ENCODE measurements at regions not wholly inside any gene's neighbourhood (a gene's known extent, or its start where the extent isn't known, plus 50 kb on each side); places are given as distances from the start of the nearest gene placed in this dataset.

DNA sequence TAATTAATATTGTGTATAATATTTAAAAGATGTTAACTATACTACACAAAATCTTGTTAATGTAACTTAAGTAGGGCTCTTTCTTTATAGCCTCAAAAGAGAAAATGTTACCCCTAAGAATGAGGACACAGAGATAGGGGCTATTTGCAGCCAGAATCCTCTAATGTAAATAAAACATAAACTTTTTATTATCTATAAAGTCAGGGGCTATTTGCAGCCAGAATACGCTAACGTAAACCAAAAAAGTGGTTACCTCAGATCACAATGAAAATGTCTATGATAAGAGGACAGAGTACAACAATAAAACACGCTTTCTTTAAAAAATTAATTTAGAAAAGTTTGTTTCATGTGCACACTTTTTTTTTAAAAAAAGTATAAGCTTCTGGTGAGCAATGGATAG, 229.9 kb upstream of the PITX2 start:
- Histone ChIP-seq H3K27ac (ENCODE audit: low read depth, low read length) (no peak overlapping the region), H3K4me3 (ENCODE audit: low read depth in 1 of 2, low read length in 2 of 2) (no peak overlapping the region), H3K9me3 (ENCODE audit: control insufficient read depth in 1 of 2, low read length in 2 of 2) (no peaks in the 10 kb centered on the region), H3K4me1 (ENCODE audit: control insufficient read depth in 1 of 2, insufficient read depth in 2 of 2, low read length in 2 of 2) (no peaks in the 10 kb centered on the region), H3K36me3 (ENCODE audit: control insufficient read depth in 1 of 2, insufficient read depth in 2 of 2, low read length in 2 of 2) (no peaks in the 10 kb centered on the region), H3K9ac (ENCODE audit: low read depth in 1 of 2, low read length in 2 of 2) (no peak overlapping the region), H3K27me3 (ENCODE audit: control insufficient read depth in 1 of 2, insufficient read depth in 2 of 2, low read length in 2 of 2) (peaks cover 6 to 15% of the 10 kb centered on the region in 2 donors)

DNA sequence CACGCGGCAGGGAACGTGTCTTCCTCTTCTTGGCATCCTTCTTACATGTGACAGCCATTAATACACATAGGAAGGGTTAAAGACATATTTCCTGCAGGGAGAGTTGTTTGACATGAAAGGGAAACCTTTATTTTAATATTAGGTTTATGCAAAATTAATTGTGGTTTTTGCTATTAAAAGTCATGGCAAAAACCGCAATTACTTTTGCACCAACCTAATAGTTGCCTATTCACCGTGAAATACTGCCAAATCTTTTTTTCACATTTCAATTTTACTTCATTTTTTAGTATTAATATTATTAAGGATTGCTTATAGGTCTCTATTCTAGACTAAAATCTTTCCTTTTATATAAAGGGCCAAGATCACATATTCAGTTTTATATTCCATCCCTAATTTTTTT, 230.4 kb upstream of the PITX2 start:
- no peak overlapping the region for H3K9ac ChIP-seq (ENCODE audit: low read depth in 1 of 2, low read length in 2 of 2)
- no peak overlapping the region for H3K27ac ChIP-seq (ENCODE audit: low read depth, low read length)
- peaks cover 6 to 15% of the 10 kb centered on the region in 2 donors for H3K27me3 ChIP-seq (ENCODE audit: control insufficient read depth in 1 of 2, insufficient read depth in 2 of 2, low read length in 2 of 2)
- H3K4me3 ChIP-seq (ENCODE audit: low read depth in 1 of 2, low read length in 2 of 2), result no peak overlapping the region
- H3K4me1 ChIP-seq (ENCODE audit: control insufficient read depth in 1 of 2, insufficient read depth in 2 of 2, low read length in 2 of 2), result no peaks in the 10 kb centered on the region
- no peaks in the 10 kb centered on the region for H3K9me3 ChIP-seq (ENCODE audit: control insufficient read depth in 1 of 2, low read length in 2 of 2)
- H3K36me3 ChIP-seq (ENCODE audit: control insufficient read depth in 1 of 2, insufficient read depth in 2 of 2, low read length in 2 of 2), result no peaks in the 10 kb centered on the region

DNA sequence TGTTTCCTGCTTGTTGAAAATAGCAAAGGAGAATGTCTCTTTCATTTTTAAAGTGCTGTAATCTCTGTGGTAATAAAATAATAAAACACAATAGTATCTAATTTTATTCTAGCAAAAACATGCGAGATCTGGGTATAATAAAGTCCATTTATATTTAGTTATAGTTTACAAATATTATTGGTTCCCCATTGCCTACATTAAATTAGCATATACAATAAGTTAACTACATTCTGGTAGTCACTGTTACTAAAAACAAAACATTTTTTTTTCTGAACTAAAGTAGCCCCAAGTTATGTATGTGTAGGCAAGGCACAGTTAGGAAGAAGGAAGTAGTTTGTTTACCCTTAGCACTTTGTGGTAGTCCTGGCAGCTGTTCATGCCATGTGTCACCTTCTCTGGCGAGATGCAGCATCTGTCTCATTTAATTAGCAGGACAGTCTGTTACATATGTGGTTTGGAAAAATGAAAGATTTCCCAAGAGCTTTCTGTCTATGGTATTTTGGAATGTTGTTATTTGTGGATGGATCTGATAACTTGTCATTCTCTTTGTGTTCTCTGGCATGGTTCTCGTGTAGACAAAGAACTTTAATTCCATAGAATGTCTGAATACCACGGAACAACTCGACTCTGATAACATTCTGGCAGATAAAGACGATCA, 231.3 kb upstream of the PITX2 start:
- no peaks in the 10 kb centered on the region for H3K9me3 ChIP-seq (ENCODE audit: control insufficient read depth in 1 of 2, low read length in 2 of 2)
- no peak overlapping the region for H3K4me3 ChIP-seq (ENCODE audit: low read depth in 1 of 2, low read length in 2 of 2)
- no peaks in the 10 kb centered on the region for H3K36me3 ChIP-seq (ENCODE audit: control insufficient read depth in 1 of 2, insufficient read depth in 2 of 2, low read length in 2 of 2)
- no peak overlapping the region for H3K27ac ChIP-seq (ENCODE audit: low read depth, low read length)
- H3K4me1 ChIP-seq (ENCODE audit: control insufficient read depth in 1 of 2, insufficient read depth in 2 of 2, low read length in 2 of 2), result no peaks in the 10 kb centered on the region
- no peak overlapping the region for H3K9ac ChIP-seq (ENCODE audit: low read depth in 1 of 2, low read length in 2 of 2)
- H3K27me3 ChIP-seq (ENCODE audit: control insufficient read depth in 1 of 2, insufficient read depth in 2 of 2, low read length in 2 of 2), result peaks cover 6 to 15% of the 10 kb centered on the region in 2 donors

DNA sequence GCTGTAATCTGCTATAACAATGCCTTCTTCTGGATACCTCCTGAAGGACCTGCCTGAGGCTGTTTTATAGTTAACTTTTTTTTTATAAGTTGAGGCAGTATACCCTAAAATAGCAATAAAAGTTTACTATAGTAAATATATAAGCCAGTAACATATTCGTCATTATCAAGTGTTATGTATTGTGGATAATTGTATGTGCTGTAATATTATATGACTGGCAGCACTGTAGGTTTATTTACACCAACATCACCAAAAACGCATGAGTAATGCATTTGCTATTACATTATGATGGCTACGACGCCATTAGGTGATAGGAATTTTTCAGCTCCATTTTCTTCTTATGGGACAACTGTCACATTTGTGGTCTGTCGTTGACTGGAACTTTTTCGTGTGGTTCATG, 237.2 kb upstream of the PITX2 start:
- no peak overlapping the region for H3K4me3 ChIP-seq (ENCODE audit: low read depth in 1 of 2, low read length in 2 of 2)
- no peak overlapping the region for H3K9ac ChIP-seq (ENCODE audit: low read depth in 1 of 2, low read length in 2 of 2)
- no peaks in the 10 kb centered on the region for H3K36me3 ChIP-seq (ENCODE audit: control insufficient read depth in 1 of 2, insufficient read depth in 2 of 2, low read length in 2 of 2)

DNA sequence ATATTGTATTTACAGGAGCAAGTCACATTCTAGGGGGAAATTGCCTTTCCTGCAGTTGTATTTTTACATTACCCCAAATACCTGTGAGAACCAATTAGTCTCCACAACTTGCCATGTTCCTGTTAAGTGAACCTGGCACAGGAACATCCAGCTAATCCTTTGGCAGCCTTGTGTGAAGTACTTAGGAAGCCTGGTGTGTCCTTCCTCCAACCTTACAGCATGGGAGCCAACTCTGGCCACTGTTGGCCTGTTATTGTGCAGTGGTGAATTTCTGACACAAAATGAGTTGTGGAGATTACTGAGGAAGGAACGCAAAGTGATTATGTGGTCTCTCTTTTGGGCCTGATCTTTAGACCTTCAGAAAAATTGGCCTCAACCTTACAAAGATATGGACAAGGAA, 238.0 kb upstream of the PITX2 start:
- H3K9ac ChIP-seq (ENCODE audit: low read depth in 1 of 2, low read length in 2 of 2), result no peak overlapping the region
- no peaks in the 10 kb centered on the region for H3K36me3 ChIP-seq (ENCODE audit: control insufficient read depth in 1 of 2, insufficient read depth in 2 of 2, low read length in 2 of 2)
- H3K4me3 ChIP-seq (ENCODE audit: low read depth in 1 of 2, low read length in 2 of 2), result no peak overlapping the region
- H3K4me1 ChIP-seq (ENCODE audit: control insufficient read depth in 1 of 2, insufficient read depth in 2 of 2, low read length in 2 of 2), result no peaks in the 10 kb centered on the region
- H3K27ac ChIP-seq (ENCODE audit: low read depth, low read length), result no peak overlapping the region
- no peaks in the 10 kb centered on the region for H3K9me3 ChIP-seq (ENCODE audit: control insufficient read depth in 1 of 2, low read length in 2 of 2)
- H3K27me3 ChIP-seq (ENCODE audit: control insufficient read depth in 1 of 2, insufficient read depth in 2 of 2, low read length in 2 of 2), result no peaks in the 10 kb centered on the region

More for the DNA sequence above, 237.2 kb upstream of the PITX2 start:
- Histone ChIP-seq H3K4me1 (ENCODE audit: control insufficient read depth in 1 of 2, insufficient read depth in 2 of 2, low read length in 2 of 2) (no peaks in the 10 kb centered on the region), H3K9me3 (ENCODE audit: control insufficient read depth in 1 of 2, low read length in 2 of 2) (no peaks in the 10 kb centered on the region), H3K27ac (ENCODE audit: low read depth, low read length) (no peak overlapping the region), H3K27me3 (ENCODE audit: control insufficient read depth in 1 of 2, insufficient read depth in 2 of 2, low read length in 2 of 2) (no peaks in the 10 kb centered on the region)

DNA sequence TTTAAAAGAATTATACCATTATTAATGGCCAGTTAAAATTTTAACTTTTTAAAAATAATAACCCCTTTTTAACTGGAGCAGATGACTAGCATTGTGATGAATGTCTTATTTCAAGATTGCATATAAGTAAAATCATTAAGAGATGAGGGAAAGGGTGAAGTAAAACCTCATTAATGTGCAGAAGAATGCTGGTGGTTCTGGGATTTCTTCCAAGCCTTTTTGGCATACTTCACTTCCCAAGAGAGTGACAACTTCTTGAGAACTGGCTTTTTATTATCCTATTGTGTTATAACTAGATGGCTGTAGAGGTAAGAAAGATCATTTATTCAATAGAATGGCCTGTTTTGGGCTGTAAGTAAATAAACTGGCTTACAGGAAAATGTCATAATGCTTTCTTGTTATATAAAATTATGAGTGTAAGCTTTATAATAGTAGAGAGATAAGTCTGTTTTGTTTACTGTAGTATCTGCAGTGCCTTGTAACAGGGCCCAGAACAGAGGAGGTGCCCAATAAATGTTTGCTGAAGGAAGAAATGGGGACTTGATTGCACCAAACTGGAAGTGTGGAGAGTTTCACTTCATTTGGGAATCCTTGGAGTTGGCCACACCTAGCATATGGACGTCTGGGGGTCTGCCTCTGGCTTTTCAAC, 242.9 kb upstream of the PITX2 start:
- Histone ChIP-seq H3K27me3 (ENCODE audit: control insufficient read depth in 1 of 2, insufficient read depth in 2 of 2, low read length in 2 of 2) (no peaks in the 10 kb centered on the region), H3K9me3 (ENCODE audit: control insufficient read depth in 1 of 2, low read length in 2 of 2) (no peaks in the 10 kb centered on the region), H3K4me3 (ENCODE audit: low read depth in 1 of 2, low read length in 2 of 2) (no peak overlapping the region), H3K9ac (ENCODE audit: low read depth in 1 of 2, low read length in 2 of 2) (no peak overlapping the region), H3K4me1 (ENCODE audit: control insufficient read depth in 1 of 2, insufficient read depth in 2 of 2, low read length in 2 of 2) (peaks cover 0 to 15% of the 10 kb centered on the region in 2 donors), H3K27ac (ENCODE audit: low read depth, low read length) (no peak overlapping the region), H3K36me3 (ENCODE audit: control insufficient read depth in 1 of 2, insufficient read depth in 2 of 2, low read length in 2 of 2) (no peaks in the 10 kb centered on the region)

DNA sequence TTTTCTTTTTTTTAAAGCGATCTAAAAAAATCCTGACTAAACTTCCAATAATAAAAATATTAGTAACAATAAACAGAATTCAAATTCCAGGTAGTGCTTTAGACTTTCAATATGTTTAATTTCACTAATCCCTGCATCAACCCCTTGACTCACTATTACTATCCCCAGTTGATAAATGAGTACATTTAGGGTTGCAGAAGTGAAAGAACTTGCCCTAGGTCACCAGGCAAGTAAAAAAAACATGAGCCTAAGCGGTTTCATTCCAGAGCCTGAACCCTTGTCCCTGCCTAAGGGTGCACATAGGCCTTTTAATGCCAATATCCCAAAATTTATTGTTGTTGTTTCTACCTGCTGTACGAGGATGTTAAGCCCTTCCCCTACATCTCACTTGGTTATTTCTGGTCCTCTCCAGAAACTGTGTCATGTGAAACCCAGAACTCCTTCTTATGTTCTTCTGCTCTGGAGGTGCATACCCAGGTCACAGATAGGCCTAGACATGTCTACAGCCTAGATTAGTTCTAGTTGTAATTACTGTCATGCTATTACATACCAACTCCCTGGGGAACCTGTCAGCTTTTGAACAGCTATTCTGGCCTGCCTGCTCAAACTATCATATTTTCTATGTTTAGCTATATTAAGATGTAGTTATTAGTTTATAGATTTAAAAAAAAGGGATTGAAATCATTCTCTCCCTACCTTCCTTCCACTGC, 244.5 kb upstream of the PITX2 start:
- no peaks in the 10 kb centered on the region for H3K27me3 ChIP-seq (ENCODE audit: control insufficient read depth in 1 of 2, insufficient read depth in 2 of 2, low read length in 2 of 2)

DNA sequence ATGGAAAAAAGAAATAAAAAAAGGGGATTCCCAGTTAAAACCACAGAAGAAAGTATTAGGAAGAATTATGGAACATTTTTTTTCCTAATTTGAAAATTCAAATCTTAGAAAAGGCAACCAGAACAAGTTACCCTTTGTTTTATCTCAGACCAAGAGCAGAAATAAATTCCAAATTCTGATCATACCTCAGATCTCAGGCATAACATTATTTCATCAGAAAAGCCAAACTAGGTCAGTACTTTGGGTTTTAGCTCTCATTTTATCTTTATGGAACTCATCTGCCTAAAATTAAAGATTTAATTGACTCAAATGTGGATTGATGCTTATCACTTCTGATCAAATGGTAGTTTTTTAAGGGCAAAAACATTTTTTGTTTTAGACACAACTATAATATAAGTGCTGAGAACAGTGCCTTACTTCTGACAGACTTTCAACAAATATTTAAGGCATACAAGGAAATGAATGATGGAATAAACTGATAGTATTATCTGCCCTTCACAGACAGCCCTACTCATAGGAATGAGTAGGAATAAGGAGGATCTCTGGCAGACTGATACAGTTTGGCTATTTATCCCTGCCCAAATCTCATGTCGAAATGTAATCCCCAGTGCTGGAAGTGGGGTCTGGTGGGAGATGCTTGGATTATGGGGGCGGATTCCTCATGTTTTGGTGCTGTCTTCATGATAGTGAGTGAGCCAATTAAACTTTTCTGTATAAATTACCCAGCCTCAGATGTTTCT, 245.3 kb upstream of the PITX2 start:
- Histone ChIP-seq H3K9me3 (ENCODE audit: control insufficient read depth in 1 of 2, low read length in 2 of 2) (no peaks in the 10 kb centered on the region), H3K36me3 (ENCODE audit: control insufficient read depth in 1 of 2, insufficient read depth in 2 of 2, low read length in 2 of 2) (no peaks in the 10 kb centered on the region), H3K27me3 (ENCODE audit: control insufficient read depth in 1 of 2, insufficient read depth in 2 of 2, low read length in 2 of 2) (no peaks in the 10 kb centered on the region), H3K27ac (ENCODE audit: low read depth, low read length) (no peak overlapping the region), H3K9ac (ENCODE audit: low read depth in 1 of 2, low read length in 2 of 2) (no peak overlapping the region), H3K4me3 (ENCODE audit: low read depth in 1 of 2, low read length in 2 of 2) (no peak overlapping the region), H3K4me1 (ENCODE audit: control insufficient read depth in 1 of 2, insufficient read depth in 2 of 2, low read length in 2 of 2) (peaks cover 0 to 15% of the 10 kb centered on the region in 2 donors)

More for the DNA sequence above, 244.5 kb upstream of the PITX2 start:
- Histone ChIP-seq H3K9me3 (ENCODE audit: control insufficient read depth in 1 of 2, low read length in 2 of 2) (no peaks in the 10 kb centered on the region), H3K27ac (ENCODE audit: low read depth, low read length) (no peak overlapping the region), H3K36me3 (ENCODE audit: control insufficient read depth in 1 of 2, insufficient read depth in 2 of 2, low read length in 2 of 2) (no peaks in the 10 kb centered on the region), H3K4me3 (ENCODE audit: low read depth in 1 of 2, low read length in 2 of 2) (no peak overlapping the region), H3K4me1 (ENCODE audit: control insufficient read depth in 1 of 2, insufficient read depth in 2 of 2, low read length in 2 of 2) (peaks cover 0 to 15% of the 10 kb centered on the region in 2 donors), H3K9ac (ENCODE audit: low read depth in 1 of 2, low read length in 2 of 2) (no peak overlapping the region)

DNA sequence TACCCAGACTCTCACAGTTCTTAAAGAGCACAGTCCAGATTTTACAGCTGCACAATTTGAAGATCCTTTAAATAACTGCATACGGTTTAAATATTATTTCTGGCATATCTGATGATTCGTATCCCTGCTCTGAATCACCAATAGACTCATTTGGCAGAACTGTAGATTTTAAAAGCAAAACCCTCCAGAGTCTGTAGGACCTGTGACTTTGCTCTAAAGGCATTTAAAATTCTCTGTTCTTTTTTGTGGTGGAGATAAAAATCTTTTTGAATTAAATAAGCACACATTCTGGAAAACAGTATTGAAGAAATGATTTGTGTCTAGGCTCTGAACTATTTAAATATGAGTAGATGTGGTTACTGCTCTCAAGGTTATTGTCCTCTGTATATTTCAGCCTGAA, 246.2 kb upstream of the PITX2 start:
- Histone ChIP-seq H3K36me3 (ENCODE audit: control insufficient read depth in 1 of 2, insufficient read depth in 2 of 2, low read length in 2 of 2) (no peaks in the 10 kb centered on the region), H3K27ac (ENCODE audit: low read depth, low read length) (no peak overlapping the region), H3K27me3 (ENCODE audit: control insufficient read depth in 1 of 2, insufficient read depth in 2 of 2, low read length in 2 of 2) (no peaks in the 10 kb centered on the region), H3K4me3 (ENCODE audit: low read depth in 1 of 2, low read length in 2 of 2) (no peak overlapping the region), H3K4me1 (ENCODE audit: control insufficient read depth in 1 of 2, insufficient read depth in 2 of 2, low read length in 2 of 2) (peaks cover 0 to 15% of the 10 kb centered on the region in 2 donors), H3K9ac (ENCODE audit: low read depth in 1 of 2, low read length in 2 of 2) (no peak overlapping the region), H3K9me3 (ENCODE audit: control insufficient read depth in 1 of 2, low read length in 2 of 2) (no peaks in the 10 kb centered on the region)

Measured in duodenal mucosa (tissue), 2 donors.